ENCODE measurements at regions not wholly inside any gene's neighbourhood (a gene's known extent, or its start where the extent isn't known, plus 50 kb on each side); places are given as distances from the start of the nearest gene placed in this dataset.

GRCh38 chr2:6222296-6222695 is 530.1 kb downstream of the SOX11 start:
- H3K4me3 ChIP-seq (ENCODE audit: low read depth, low read length): no peak overlapping the region
- no peak for DNase-seq (ENCODE audit: low read depth)
- TF ChIP-seq CTCF (IDR thresholded peaks at IDR 0.05; ENCODE audit: low read depth, low read length, missing control alignments): no peak

GRCh38 chr2:6224267-6224666 is 532.1 kb downstream of the SOX11 start:
- no peak for TF ChIP-seq CTCF (IDR thresholded peaks at IDR 0.05; ENCODE audit: low read depth, low read length, missing control alignments)
- H3K4me3 ChIP-seq (ENCODE audit: low read depth, low read length): no peak overlapping the region
- DNase-seq (ENCODE audit: low read depth): peak; percentile 31

GRCh38 chr2:6228251-6228650 is 536.1 kb downstream of the SOX11 start:
- no peak for DNase-seq (ENCODE audit: low read depth)
- no peak overlapping the region for H3K4me3 ChIP-seq (ENCODE audit: low read depth, low read length)
- no peak for TF ChIP-seq CTCF (IDR thresholded peaks at IDR 0.05; ENCODE audit: low read depth, low read length, missing control alignments)

- DNase-seq (ENCODE audit: low read depth): no peak
- H3K4me3 ChIP-seq (ENCODE audit: low read depth, low read length): no peak overlapping the region
- no peak for TF ChIP-seq CTCF (IDR thresholded peaks at IDR 0.05; ENCODE audit: low read depth, low read length, missing control alignments)
Observed at GRCh38 chr2:6231166-6231565, 539.0 kb downstream of the SOX11 start.

GRCh38 chr2:6233993-6234392 is 541.8 kb downstream of the SOX11 start:
- DNase-seq (ENCODE audit: low read depth): no peak
- TF ChIP-seq CTCF (IDR thresholded peaks at IDR 0.05; ENCODE audit: low read depth, low read length, missing control alignments): no peak
- no peak overlapping the region for H3K4me3 ChIP-seq (ENCODE audit: low read depth, low read length)

- H3K4me3 ChIP-seq (ENCODE audit: low read depth, low read length): no peak overlapping the region
- no peak for DNase-seq (ENCODE audit: low read depth)
Observed at GRCh38 chr2:6234702-6235101, 542.5 kb downstream of the SOX11 start.

More at GRCh38 chr2:6234702-6235101, 542.5 kb downstream of the SOX11 start:
- TF ChIP-seq CTCF (IDR thresholded peaks at IDR 0.05; ENCODE audit: low read depth, low read length, missing control alignments): no peak

Data from GM12864 (cell line).